BJ (cell line): ENCODE measurements at regions not wholly inside any gene's neighbourhood (a gene's known extent, or its start where the extent isn't known, plus 50 kb on each side); places are given as distances from the start of the nearest gene placed in this dataset.

Experiments used
- CTCF ChIA-PET: fragments of 350-600 bp; formaldehyde crosslinking; extraction: SDS; loops from one replicate; lab custom pipeline; 2021; ENCODE audit warnings: antibody characterized with exemption, inconsistent platforms; lab: Yijun Ruan, JAX
- POLR2A ChIA-PET: fragments of 300-600 bp; sonication (Branson Sonifier 250); formaldehyde crosslinking; extraction: SDS; loops from one replicate; lab custom pipeline; 2021; ENCODE audit warnings: antibody characterized with exemption; lab: Charles Lee
- DNase-seq: peaks from one replicate; pipeline ENCODE4 v3.0.0-alpha.2; 2011; ENCODE audit warnings: low read depth
- H3K27me3 ChIP-seq: 2 replicates; pipeline ENCODE4 v1.6.0; 2011; ENCODE audit warnings: low read length; ENCODE audit not compliant: control insufficient read depth, insufficient read depth
- H3K36me3 ChIP-seq: 2 replicates; pipeline ENCODE4 v1.5.1; 2011; ENCODE audit warnings: low read length; ENCODE audit not compliant: control insufficient read depth, insufficient read depth
- H3K4me3 ChIP-seq: 2 replicates; pipeline ENCODE4 v1.5.1; 2011; ENCODE audit warnings: low read depth, mild to moderate bottlenecking, control low read depth, low read length
- CTCF ChIP-seq: IDR thresholded peaks from 2 replicates; pipeline ENCODE4 v1.5.1; 2011; ENCODE audit warnings: low read depth, mild to moderate bottlenecking, control low read depth, inconsistent platforms, low read length, moderate library complexity; ENCODE audit not compliant: insufficient read depth

- CTCF ChIA-PET = interaction anchor here (0.5 kb wide), 1 partner anchor 626 kb away, joined by 4 read pairs; no protein-coding TSS in a partner anchor
- DNase-seq = no peak
- no peak for TF ChIP-seq CTCF
- no peak overlapping the region for H3K4me3 ChIP-seq
- H3K27me3 ChIP-seq = no peaks in the 10 kb centered on the region
- POLR2A ChIA-PET = no interaction called here
- H3K36me3 ChIP-seq = no peaks in the 10 kb centered on the region
These were observed 479.0 kb upstream of the GRID2 start for GRCh38 chr4:91824773-91825172.

DNA sequence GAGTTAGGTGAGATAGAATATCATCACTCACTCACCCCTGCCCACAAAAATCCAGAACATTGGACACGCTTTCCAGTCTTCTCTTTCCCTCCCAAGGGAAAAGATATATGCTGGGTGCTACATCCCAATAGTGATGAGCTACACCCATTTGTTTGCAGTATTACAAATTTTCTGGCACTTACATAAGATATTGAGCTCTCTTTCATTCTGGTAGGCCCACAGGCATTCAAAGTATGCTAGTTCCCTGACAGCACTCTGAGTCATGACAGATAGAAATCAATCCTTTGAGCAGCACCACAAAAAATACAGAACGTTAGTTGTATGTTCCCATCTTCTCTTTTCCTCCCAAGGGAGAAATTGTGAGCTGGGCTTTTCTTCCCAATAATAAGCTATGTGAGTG, 477.6 kb upstream of the GRID2 start:
- POLR2A ChIA-PET = no interaction called here
- Histone ChIP-seq H3K36me3 (no peaks in the 10 kb centered on the region), H3K4me3 (no peak overlapping the region), H3K27me3 (no peaks in the 10 kb centered on the region)
- CTCF ChIA-PET = interaction anchor here (1.5 kb wide), 1 partner anchor 15 kb away, joined by 7 read pairs; no protein-coding TSS in a partner anchor
- no peak for TF ChIP-seq CTCF
- DNase-seq = no peak

DNA sequence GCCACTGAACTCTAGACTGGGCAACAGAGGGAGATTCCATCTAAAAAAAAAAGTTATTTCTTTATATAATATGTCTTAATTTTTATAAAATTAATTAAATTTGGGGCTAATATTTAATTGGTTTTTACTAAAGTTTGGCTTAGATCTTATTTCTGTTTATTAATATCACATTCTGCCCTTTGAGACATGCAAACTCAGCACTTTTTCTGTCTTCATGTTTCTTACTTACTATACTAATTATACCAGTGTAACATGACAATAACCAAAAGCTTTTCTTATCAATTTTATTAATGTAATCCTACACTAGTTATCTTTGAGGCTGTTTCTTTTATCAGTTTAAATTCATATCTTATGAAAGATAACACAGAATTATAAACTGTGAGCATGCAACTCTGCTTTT, 475.9 kb upstream of the GRID2 start:
- no peak for DNase-seq
- no peak overlapping the region for H3K4me3 ChIP-seq
- ChIA-PET CTCF (no interaction called here), POLR2A (no interaction called here)
- TF ChIP-seq CTCF = no peak
- no peaks in the 10 kb centered on the region for H3K36me3 ChIP-seq
- H3K27me3 ChIP-seq = no peaks in the 10 kb centered on the region

GRCh38 chr4:91829531-91829930, 474.2 kb upstream of the GRID2 start:
- no peak for TF ChIP-seq CTCF
- Histone ChIP-seq H3K36me3 (no peaks in the 10 kb centered on the region), H3K27me3 (no peaks in the 10 kb centered on the region), H3K4me3 (no peak overlapping the region)
- CTCF ChIA-PET = no interaction called here
- POLR2A ChIA-PET = no interaction called here
- DNase-seq = no peak

- ChIA-PET CTCF (no interaction called here), POLR2A (no interaction called here)
- TF ChIP-seq CTCF = no peak
- no peak for DNase-seq
- H3K4me3 ChIP-seq = no peak overlapping the region
- H3K27me3 ChIP-seq = no peaks in the 10 kb centered on the region
- no peaks in the 10 kb centered on the region for H3K36me3 ChIP-seq
These were observed 472.9 kb upstream of the GRID2 start for GRCh38 chr4:91830681-91831395.
